ENCODE measurements at regions not wholly inside any gene's neighbourhood (a gene's known extent, or its start where the extent isn't known, plus 50 kb on each side); places are given as distances from the start of the nearest gene placed in this dataset.

DNA sequence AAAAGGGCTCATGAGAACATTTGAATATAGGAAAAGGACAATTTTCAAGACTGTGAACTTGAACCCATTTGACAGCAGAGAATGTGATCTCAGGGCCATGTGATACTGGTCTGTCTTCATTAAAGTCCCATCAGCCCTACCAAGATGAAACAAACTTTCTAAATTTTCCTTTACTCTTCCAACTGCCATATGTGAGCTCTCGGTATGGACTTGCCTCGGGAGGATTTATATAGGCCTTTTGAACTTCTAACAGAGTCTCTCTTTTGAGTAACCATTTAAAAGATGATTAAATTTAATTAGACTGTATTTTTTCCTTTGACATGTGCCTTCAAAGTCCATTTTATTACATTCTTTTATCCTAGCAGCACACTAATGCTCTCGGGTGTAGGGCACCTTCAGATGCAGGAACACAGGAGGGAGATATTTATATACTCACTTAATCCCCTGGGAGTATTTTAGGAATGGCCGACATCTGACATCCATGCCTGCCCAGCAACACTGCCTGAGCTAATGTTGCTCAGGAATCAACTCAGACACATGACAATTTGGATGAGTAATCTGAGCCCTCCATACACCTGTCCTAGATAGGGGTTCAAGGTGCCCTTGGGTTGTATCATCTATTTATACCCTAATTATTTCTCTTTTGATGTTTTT, 155.0 kb downstream of the SLC7A11 start:
- FAIRE-seq (no peak), DNase-seq (ENCODE audit: insufficient read length, low spot score) (no peak)
- TF ChIP-seq PAX5 (IDR thresholded peaks at IDR 0.05; ENCODE audit: insufficient read depth, low read length, severe bottlenecking): no peak
- no peak for TF ChIP-seq TAF1 (IDR thresholded peaks at IDR 0.05; ENCODE audit: low read depth, low read length)
- TF ChIP-seq POLR2AphosphoS5 (IDR thresholded peaks at IDR 0.05; ENCODE audit: low read depth, low read length): no peak
- TF ChIP-seq POU2F2 (IDR thresholded peaks at IDR 0.05; ENCODE audit: low read depth, low read length): no peak
- no peak for TF ChIP-seq POLR2A (IDR thresholded peaks at IDR 0.05; ENCODE audit: low read depth, low read length)
- no peak for TF ChIP-seq SPI1 (IDR thresholded peaks at IDR 0.05; ENCODE audit: low read depth, low read length)

DNA sequence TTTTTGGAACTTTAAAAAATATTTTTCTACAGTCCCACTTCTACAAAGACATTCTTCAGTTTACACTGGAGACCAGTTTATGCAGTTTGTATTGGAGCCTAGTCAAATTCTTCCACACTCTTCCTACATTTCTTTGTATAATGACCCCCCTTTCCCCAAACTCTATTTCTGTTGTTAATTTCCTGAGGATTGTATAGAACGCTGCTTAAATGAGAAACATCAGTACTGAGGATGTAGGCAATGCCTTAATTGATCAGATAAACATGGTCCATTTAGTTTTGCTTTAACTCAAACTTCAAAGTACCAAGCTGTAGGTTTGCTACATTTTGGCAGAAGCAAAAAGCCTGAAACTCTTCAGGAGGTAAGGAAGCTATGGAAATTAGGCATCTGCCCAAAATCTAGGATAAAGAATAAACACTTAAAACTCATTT, 155.5 kb downstream of the SLC7A11 start:
- TF ChIP-seq SPI1 (IDR thresholded peaks at IDR 0.05; ENCODE audit: low read depth, low read length) (no peak), TAF1 (IDR thresholded peaks at IDR 0.05; ENCODE audit: low read depth, low read length) (no peak), PAX5 (IDR thresholded peaks at IDR 0.05; ENCODE audit: insufficient read depth, low read length, severe bottlenecking) (no peak), POU2F2 (IDR thresholded peaks at IDR 0.05; ENCODE audit: low read depth, low read length) (no peak), POLR2AphosphoS5 (IDR thresholded peaks at IDR 0.05; ENCODE audit: low read depth, low read length) (no peak), POLR2A (IDR thresholded peaks at IDR 0.05; ENCODE audit: low read depth, low read length) (no peak)
- no peak for FAIRE-seq
- DNase-seq (ENCODE audit: insufficient read length, low spot score): no peak

DNA sequence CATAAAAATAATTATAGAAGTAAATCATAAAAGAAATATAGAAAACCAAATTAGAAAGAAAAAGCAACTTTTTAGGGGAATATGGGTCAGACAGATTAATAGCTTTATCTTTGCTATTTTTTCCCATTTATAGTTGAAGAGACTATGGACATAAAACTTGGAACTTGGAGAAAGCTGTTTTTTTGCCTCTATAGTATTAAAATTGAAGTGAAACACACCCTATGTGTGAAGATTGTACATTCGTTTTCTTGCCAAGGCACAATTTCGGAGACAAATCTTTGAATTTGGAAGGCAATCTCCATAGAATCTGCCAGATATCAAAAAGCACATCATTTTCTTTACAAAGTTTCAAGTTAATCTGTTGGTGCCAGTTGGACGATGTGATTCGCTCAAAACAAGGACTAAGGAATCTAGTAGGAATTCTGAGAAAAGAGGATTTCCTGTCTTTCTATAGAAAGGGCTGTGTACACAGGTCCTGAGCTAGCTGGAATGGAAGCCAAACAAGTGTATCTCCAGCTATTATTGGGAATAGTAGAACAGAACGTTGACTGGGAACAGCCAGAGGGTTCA, 156.3 kb downstream of the SLC7A11 start:
- DNase-seq (ENCODE audit: insufficient read length, low spot score) (no peak), FAIRE-seq (no peak)
- TF ChIP-seq TAF1 (IDR thresholded peaks at IDR 0.05; ENCODE audit: low read depth, low read length): no peak
- no peak for TF ChIP-seq POU2F2 (IDR thresholded peaks at IDR 0.05; ENCODE audit: low read depth, low read length)
- no peak for TF ChIP-seq POLR2AphosphoS5 (IDR thresholded peaks at IDR 0.05; ENCODE audit: low read depth, low read length)
- no peak for TF ChIP-seq POLR2A (IDR thresholded peaks at IDR 0.05; ENCODE audit: low read depth, low read length)
- no peak for TF ChIP-seq PAX5 (IDR thresholded peaks at IDR 0.05; ENCODE audit: insufficient read depth, low read length, severe bottlenecking)
- no peak for TF ChIP-seq SPI1 (IDR thresholded peaks at IDR 0.05; ENCODE audit: low read depth, low read length)

DNA sequence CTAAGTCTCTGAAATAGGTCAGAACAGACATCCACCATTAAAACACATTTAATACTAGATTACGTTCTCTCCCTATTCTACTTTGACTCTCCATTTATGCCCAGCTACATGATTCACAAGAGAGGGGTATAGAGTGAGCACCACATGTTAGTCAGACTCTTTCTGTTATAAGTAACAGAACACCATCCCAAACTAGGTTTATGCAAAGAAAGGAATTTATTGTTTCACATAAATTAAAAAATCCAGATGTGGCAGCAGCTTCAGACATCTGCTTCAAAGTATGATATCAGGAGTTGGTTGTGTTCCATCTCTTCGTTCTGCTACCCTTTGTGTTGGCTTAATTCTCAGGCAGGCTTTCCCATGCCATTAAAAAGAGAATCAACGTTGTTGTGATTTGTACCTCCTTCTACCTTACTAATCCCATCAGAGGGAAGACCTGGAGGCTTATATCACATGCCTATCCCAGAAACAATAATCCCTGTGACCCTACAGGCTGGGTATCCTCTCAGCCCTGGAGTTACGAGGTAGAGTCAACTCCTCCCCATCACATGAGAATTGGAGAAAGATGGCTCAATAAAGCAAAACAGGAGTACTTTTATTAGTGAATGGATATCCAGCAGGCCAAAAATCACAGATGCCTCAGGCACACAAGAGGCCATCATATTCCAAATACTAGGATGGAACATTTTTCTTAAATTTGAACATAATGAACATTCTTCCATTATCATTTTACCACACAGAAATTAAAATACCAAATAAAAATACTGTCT, 163.2 kb downstream of the SLC7A11 start:
- TF ChIP-seq POLR2AphosphoS5 (IDR thresholded peaks at IDR 0.05; ENCODE audit: low read depth, low read length) (no peak), PAX5 (IDR thresholded peaks at IDR 0.05; ENCODE audit: insufficient read depth, low read length, severe bottlenecking) (no peak), POLR2A (IDR thresholded peaks at IDR 0.05; ENCODE audit: low read depth, low read length) (no peak), TAF1 (IDR thresholded peaks at IDR 0.05; ENCODE audit: low read depth, low read length) (no peak), SPI1 (IDR thresholded peaks at IDR 0.05; ENCODE audit: low read depth, low read length) (no peak), POU2F2 (IDR thresholded peaks at IDR 0.05; ENCODE audit: low read depth, low read length) (no peak)
- no peak for FAIRE-seq
- no peak for DNase-seq (ENCODE audit: insufficient read length, low spot score)

DNA sequence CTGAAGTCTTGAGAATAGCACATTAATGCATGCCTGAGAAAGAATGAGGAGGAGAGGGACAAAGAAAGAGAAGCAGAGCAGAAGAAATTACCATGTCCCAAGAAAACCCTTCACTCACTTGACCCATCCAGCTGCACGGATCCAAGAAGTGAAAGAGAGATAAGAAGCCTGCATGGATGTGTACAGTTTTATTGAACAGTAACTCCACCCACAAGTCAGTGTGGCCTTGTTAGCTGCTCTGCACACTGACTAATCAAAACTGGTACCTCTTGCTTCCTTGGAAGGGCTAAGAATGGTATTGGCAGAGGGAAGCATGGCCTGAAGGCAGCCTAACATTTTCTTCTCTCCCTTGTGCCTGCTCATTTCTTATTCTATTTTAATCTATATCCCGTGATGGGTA, 163.9 kb downstream of the SLC7A11 start:
- no peak for TF ChIP-seq SPI1 (IDR thresholded peaks at IDR 0.05; ENCODE audit: low read depth, low read length)
- TF ChIP-seq POU2F2 (IDR thresholded peaks at IDR 0.05; ENCODE audit: low read depth, low read length): no peak
- no peak for TF ChIP-seq POLR2AphosphoS5 (IDR thresholded peaks at IDR 0.05; ENCODE audit: low read depth, low read length)
- no peak for TF ChIP-seq POLR2A (IDR thresholded peaks at IDR 0.05; ENCODE audit: low read depth, low read length)
- no peak for TF ChIP-seq PAX5 (IDR thresholded peaks at IDR 0.05; ENCODE audit: insufficient read depth, low read length, severe bottlenecking)
- TF ChIP-seq TAF1 (IDR thresholded peaks at IDR 0.05; ENCODE audit: low read depth, low read length): no peak
- DNase-seq (ENCODE audit: insufficient read length, low spot score) (no peak), FAIRE-seq (no peak)

DNA sequence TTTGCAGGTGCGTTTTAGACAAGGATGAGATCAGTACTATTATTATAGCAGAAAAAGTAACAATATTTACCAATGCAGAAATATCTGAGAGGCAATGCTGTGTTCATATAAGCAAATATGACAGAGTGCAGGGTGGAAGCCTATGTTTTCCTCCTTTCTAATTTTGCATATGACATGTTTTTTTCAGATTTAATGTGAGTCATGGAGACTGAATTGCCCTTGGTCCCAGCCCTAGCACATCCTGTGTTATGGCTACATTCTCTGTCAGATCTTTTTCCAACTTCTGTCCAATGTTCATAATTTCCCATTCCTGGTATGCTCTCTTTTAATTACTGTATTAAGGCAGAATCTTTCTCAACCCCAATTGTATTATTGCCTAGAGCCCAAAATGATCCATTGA, 165.6 kb downstream of the SLC7A11 start:
- no peak for DNase-seq (ENCODE audit: insufficient read length, low spot score)
- TF ChIP-seq PAX5 (IDR thresholded peaks at IDR 0.05; ENCODE audit: insufficient read depth, low read length, severe bottlenecking): no peak
- no peak for TF ChIP-seq POU2F2 (IDR thresholded peaks at IDR 0.05; ENCODE audit: low read depth, low read length)
- no peak for TF ChIP-seq POLR2AphosphoS5 (IDR thresholded peaks at IDR 0.05; ENCODE audit: low read depth, low read length)
- no peak for TF ChIP-seq POLR2A (IDR thresholded peaks at IDR 0.05; ENCODE audit: low read depth, low read length)
- TF ChIP-seq TAF1 (IDR thresholded peaks at IDR 0.05; ENCODE audit: low read depth, low read length): no peak
- no peak for TF ChIP-seq SPI1 (IDR thresholded peaks at IDR 0.05; ENCODE audit: low read depth, low read length)
- FAIRE-seq: no peak

DNA sequence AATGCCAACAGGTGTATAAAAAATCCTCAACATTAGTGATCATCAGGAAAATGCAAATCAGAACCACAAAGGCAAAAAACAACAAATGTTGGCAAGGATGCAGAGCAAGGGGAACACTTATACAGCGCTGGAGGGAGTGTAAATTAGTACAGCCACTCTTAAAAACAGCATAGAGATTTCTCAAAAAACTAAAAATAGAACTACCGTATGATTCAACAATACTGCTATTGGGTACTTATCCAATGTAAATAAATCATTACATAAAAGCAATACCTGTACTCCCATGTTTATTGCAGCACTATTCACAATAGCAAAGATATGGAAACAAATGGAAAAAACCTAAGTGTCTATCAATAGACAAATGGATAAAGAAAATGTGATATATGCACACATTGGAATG, 171.3 kb downstream of the SLC7A11 start:
- no peak for FAIRE-seq
- no peak for DNase-seq (ENCODE audit: insufficient read length, low spot score)
- no peak for TF ChIP-seq PAX5 (IDR thresholded peaks at IDR 0.05; ENCODE audit: insufficient read depth, low read length, severe bottlenecking)
- TF ChIP-seq POLR2A (IDR thresholded peaks at IDR 0.05; ENCODE audit: low read depth, low read length): no peak
- no peak for TF ChIP-seq SPI1 (IDR thresholded peaks at IDR 0.05; ENCODE audit: low read depth, low read length)
- TF ChIP-seq TAF1 (IDR thresholded peaks at IDR 0.05; ENCODE audit: low read depth, low read length): no peak
- TF ChIP-seq POLR2AphosphoS5 (IDR thresholded peaks at IDR 0.05; ENCODE audit: low read depth, low read length): no peak
- no peak for TF ChIP-seq POU2F2 (IDR thresholded peaks at IDR 0.05; ENCODE audit: low read depth, low read length)

DNA sequence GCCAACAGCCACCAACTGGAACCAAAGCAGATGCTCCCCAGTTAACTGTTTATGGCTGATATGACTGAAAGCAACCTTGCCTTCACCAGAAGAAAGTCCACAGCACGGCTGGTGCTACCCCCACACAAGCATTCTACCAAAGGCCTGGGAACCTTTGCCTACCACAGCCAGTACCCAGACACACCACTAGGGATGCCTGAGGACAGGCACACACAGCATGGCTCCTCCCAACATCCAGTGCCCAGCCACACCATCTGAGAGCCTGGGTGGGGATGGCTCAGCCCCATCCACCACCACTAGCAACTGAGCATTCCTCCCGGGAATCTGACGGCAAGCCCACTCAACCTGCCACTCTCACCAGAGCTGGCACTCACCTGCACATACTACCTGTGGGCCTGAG, 178.6 kb downstream of the SLC7A11 start:
- no peak for FAIRE-seq
- DNase-seq (ENCODE audit: insufficient read length, low spot score): no peak
- TF ChIP-seq SPI1 (IDR thresholded peaks at IDR 0.05; ENCODE audit: low read depth, low read length): no peak
- no peak for TF ChIP-seq TAF1 (IDR thresholded peaks at IDR 0.05; ENCODE audit: low read depth, low read length)
- no peak for TF ChIP-seq PAX5 (IDR thresholded peaks at IDR 0.05; ENCODE audit: insufficient read depth, low read length, severe bottlenecking)
- TF ChIP-seq POLR2AphosphoS5 (IDR thresholded peaks at IDR 0.05; ENCODE audit: low read depth, low read length): no peak
- TF ChIP-seq POLR2A (IDR thresholded peaks at IDR 0.05; ENCODE audit: low read depth, low read length): no peak
- no peak for TF ChIP-seq POU2F2 (IDR thresholded peaks at IDR 0.05; ENCODE audit: low read depth, low read length)

DNA sequence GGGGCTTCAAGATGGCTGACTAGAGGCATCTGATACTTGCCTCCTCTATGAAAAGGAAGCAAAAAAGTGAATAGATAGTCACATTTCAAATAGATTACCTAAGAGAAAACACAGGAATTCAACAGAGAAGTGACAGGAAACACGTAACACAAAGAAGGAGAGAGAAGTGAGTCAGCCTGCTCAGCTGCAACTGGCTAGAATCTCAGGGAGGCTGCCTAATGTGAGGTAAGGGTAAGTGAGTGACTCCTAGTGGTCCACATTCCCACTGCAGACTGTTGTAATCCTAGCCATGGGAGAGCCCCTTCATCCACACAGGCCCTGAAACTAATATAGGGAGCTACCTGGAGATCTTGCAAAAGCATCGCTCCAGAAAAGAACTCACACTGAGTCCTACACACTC, 179.2 kb downstream of the SLC7A11 start:
- FAIRE-seq (no peak), DNase-seq (ENCODE audit: insufficient read length, low spot score) (no peak)
- TF ChIP-seq POLR2AphosphoS5 (IDR thresholded peaks at IDR 0.05; ENCODE audit: low read depth, low read length): no peak
- no peak for TF ChIP-seq TAF1 (IDR thresholded peaks at IDR 0.05; ENCODE audit: low read depth, low read length)

All from GM12891 (cell line).